ENCODE measurements at regions not wholly inside any gene's neighbourhood (a gene's known extent, or its start where the extent isn't known, plus 50 kb on each side); places are given as distances from the start of the nearest gene placed in this dataset.

- no peak for TF ChIP-seq CENPBD1 (CRISPR knock-in tag; IDR thresholded peaks at IDR 0.05; ENCODE audit: borderline replicate concordance, low read depth)
- no peak for TF ChIP-seq MAF1 (CRISPR knock-in tag; IDR thresholded peaks at IDR 0.05; ENCODE audit: borderline replicate concordance)
- no peak for TF ChIP-seq SOX6 (IDR thresholded peaks at IDR 0.05)
- peak; percentile 63 for TF ChIP-seq SOX6 (CRISPR knock-in tag; IDR thresholded peaks at IDR 0.05)
Observed at GRCh38 chr22:47269516-47270088, 507.2 kb downstream of the TBC1D22A start (continued).

DNA sequence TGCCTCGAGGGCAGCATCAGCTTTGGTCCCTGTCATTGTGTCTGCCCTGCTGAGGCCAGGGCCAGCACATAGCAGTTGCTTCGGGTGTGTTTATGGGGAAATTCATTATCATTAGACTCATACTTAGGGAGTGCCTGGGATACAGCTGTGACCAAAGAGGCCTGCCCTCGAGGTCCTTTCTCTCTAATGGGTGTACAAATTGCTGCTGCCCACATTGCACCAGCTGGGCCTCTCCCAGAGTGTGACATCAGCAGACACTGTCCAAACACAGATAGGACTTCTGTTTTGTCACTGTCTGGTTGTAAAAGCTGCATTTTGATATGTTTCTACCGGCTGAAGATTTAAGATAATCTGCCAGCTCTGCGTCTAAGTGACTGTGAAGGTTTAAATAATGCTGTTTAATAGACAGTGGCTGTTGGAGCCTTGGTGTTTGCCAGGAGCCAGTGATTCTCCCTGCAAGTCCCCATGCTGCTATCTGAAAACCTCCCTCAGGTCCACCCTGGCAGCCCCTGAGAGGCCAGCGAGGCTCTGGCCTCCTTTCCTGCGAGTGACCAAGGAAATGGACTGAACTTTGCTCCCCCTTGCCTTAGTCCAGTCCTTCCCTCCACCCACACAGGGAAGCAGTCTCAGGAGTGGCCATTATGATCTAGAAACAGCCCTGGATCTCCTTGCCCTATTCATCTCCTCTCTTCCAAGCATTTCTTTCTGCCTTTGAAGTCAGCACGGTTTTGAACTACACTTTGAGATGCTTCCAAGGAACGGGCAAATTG lies 505.2 kb downstream of the TBC1D22A start:
- no peaks in the 10 kb centered on the region for H3K27me3 ChIP-seq (ENCODE audit: control insufficient read depth in 1 of 2, insufficient read depth in 2 of 2, low read length in 2 of 2)
- H3K4me3 ChIP-seq (replicated peaks in 1 of 3; ENCODE audit: insufficient read depth in 1 of 3, low read depth in 2 of 3, low read length in 3 of 3): no peak overlapping the region
- TF ChIP-seq E2F5 (CRISPR knock-in tag; conservative IDR thresholded peaks at IDR 0.05): no peak
- no peak for TF ChIP-seq ZBTB42 (CRISPR knock-in tag; IDR thresholded peaks at IDR 0.05)
- TF ChIP-seq ZEB1 (IDR thresholded peaks at IDR 0.05; ENCODE audit: insufficient replicate concordance, low read depth): no peak
- no peak for TF ChIP-seq PAWR (CRISPR knock-in tag; IDR thresholded peaks at IDR 0.05; ENCODE audit: borderline replicate concordance)
- TF ChIP-seq HOXA3 (CRISPR knock-in tag; IDR thresholded peaks at IDR 0.05): no peak
- no peak for TF ChIP-seq KMT2B (CRISPR knock-in tag; IDR thresholded peaks at IDR 0.05)
- TF ChIP-seq RELA (CRISPR knock-in tag; IDR thresholded peaks at IDR 0.05): no peak
- TF ChIP-seq ZNF33B (CRISPR knock-in tag; IDR thresholded peaks at IDR 0.05): no peak
- TF ChIP-seq GPN1 (CRISPR knock-in tag; IDR thresholded peaks at IDR 0.05; ENCODE audit: borderline replicate concordance): no peak
- TF ChIP-seq MNT (IDR thresholded peaks at IDR 0.05): no peak
- TF ChIP-seq, protein P1, sequence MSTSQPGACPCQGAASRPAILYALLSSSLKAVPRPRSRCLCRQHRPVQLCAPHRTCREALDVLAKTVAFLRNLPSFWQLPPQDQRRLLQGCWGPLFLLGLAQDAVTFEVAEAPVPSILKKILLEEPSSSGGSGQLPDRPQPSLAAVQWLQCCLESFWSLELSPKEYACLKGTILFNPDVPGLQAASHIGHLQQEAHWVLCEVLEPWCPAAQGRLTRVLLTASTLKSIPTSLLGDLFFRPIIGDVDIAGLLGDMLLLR (CRISPR knock-in tag; IDR thresholded peaks at IDR 0.05): no peak
- no peak for TF ChIP-seq ZNF580 (CRISPR knock-in tag; IDR thresholded peaks at IDR 0.05; ENCODE audit: borderline replicate concordance, low read depth)
- no peaks in the 10 kb centered on the region for H3K9me3 ChIP-seq (ENCODE audit: low read length)
- FAIRE-seq (no peak), DNase-seq (ENCODE audit: low spot score) (no peak), ATAC-seq (no peak)
- no peaks in the 10 kb centered on the region for H4K20me1 ChIP-seq (ENCODE audit: insufficient read depth, low read length)
- no peak overlapping the region for H3K9ac ChIP-seq (ENCODE audit: insufficient read depth, low read depth, low read length)
- POLR2A ChIA-PET: no interaction called here
- H3K79me2 ChIP-seq (ENCODE audit: insufficient read depth, low read length): no peaks in the 10 kb centered on the region
- no TSS peak for BruUV-seq (replicated peaks)
- H3K4me1 ChIP-seq (ENCODE audit: insufficient read depth, low read length): peaks cover 13% of the 10 kb centered on the region
- no peak overlapping the region for H3K27ac ChIP-seq (ENCODE audit: extremely low read length, insufficient read depth, low read length)
- H3K36me3 ChIP-seq (replicated peaks in 1 of 2; ENCODE audit: control insufficient read depth in 1 of 2, insufficient read depth in 2 of 2, low read length in 2 of 2): no peaks in the 10 kb centered on the region
- in situ Hi-C loops (cut with HindIII; ENCODE audit: extremely low pct_ligation_motif_present, low pct_unique_long_range_greater_than_20kb) (no loop called here), intact Hi-C loops (cut with micrococcal nuclease; ENCODE audit: unreplicated experiment) (no loop called here)
- 25% methylated on average over 4 of the region's 9 CpGs for WGBS (ENCODE audit: low lambda C conversion rate)
- H2AFZ ChIP-seq (ENCODE audit: low read length): no peak overlapping the region
- H3K4me2 ChIP-seq (ENCODE audit: low read depth, low read length): no peak overlapping the region
- CTCF ChIA-PET (ENCODE audit: low intra/inter-chr PET ratio, low total read pairs): no interaction called here

All from HepG2 (cell line).